GM21737 (cell line): ENCODE measurements at regions not wholly inside any gene's neighbourhood (a gene's known extent, or its start where the extent isn't known, plus 50 kb on each side); places are given as distances from the start of the nearest gene placed in this dataset.

Experiments used
- ATAC-seq: cut with Tn5 transposase; IDR thresholded peaks from one replicate; pipeline ENCODE4 v1.9.1; 2021; ENCODE audit warnings: mild to moderate bottlenecking, moderate library complexity; ENCODE audit not compliant: unreplicated experiment

DNA sequence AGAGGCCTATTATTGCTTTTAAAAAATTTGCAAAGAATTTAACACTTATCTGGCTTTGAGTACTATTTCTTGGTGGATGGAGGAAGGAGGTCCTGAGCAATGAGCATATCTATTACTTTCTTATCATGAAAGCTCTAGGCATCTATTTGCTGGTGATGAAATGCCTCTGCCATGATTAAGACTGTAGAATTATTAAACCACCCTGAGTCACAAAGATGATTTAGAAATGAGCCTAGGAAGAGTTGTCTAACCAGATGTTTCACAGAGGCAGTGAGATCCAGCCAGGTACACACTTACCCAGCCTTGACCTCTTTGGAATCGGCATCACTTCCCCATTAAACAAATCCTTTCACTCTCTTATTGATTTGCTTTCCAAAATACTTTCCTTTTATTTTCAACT is 304.4 kb upstream of the KIF2A start:
- ATAC-seq = no peak

- ATAC-seq = no peak
Observed at GRCh38 chr5:62002436-62002835, 303.6 kb upstream of the KIF2A start.

- ATAC-seq = no peak
Observed at GRCh38 chr5:62005551-62005950, 300.5 kb upstream of the KIF2A start.

GRCh38 chr5:62007457-62007856 is 298.5 kb upstream of the KIF2A start:
- ATAC-seq = no peak

- no peak for ATAC-seq
Observed at GRCh38 chr5:62011089-62011664, 294.8 kb upstream of the KIF2A start.

GRCh38 chr5:62017092-62017491 is 288.9 kb upstream of the KIF2A start:
- no peak for ATAC-seq

GRCh38 chr5:62029303-62029702 is 276.7 kb upstream of the KIF2A start:
- no peak for ATAC-seq

DNA sequence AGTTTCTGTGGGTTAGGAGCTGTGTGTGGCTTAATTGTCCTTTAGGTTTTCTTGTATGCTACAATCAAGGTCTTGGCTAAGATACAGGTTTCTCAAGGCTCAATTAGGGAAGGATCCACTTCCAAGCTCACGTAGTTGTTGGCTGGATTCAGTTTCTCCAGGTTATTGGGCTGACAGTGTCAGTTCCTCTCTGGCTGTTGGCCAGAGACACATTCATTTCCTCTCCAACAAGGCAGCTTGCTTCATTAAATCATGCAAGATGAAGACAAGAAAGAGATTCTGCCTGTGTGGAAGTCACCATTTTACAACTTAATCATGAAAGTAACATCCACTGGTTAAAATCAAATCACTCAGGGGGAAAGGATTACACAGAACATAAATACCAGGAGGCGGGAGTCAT is 275.7 kb upstream of the KIF2A start:
- ATAC-seq = no peak

DNA sequence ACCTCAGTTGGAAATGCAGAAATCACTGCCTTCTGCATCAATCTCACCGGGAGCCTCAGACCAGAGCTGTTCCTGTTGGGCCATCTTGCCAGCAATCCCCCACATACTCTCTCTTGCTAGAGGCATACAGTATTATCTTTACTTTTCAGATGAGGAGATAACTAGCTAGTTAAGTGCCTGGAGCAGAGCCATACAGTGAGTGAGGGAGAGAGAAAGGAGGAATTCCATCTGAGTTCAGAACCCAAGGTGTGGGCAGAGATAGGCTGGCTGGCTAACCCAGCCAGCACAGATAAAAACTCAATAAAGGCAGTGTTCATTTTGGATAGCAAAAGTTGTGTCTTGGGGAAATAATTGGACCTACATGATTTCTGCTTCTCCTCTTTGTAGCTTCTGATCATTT is 268.0 kb upstream of the KIF2A start:
- no peak for ATAC-seq

DNA sequence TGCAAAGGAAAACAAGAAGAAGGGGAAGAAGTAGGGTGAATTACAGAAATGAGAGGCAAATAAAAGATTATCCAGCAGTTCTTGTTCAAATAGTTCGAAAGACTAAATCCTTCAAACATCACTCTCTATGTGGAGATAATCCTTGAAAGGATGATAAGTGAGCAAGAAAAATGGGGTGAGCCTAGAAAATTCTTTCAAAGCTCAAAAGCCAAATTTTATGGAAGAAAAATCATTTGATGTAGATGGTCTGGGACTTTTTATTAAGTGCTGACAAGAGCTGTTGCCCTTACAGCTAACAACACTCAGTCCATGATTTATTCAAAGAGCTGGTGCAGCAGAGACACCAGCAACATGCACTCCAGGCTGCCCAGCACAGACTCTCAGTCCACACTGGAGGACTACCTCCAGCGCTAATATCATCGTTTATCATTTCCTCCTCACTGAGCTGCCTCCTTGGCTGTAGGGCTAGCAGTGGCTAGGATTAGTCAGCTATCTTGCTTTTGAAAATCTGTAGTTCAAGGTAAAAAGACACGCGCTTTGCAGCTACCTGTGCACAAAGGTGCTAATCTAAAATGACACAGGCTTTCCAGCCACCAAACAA is 264.8 kb upstream of the KIF2A start:
- no peak for ATAC-seq

- ATAC-seq = no peak
Observed at GRCh38 chr5:62042007-62042406, 264.0 kb upstream of the KIF2A start.

GRCh38 chr5:62043289-62044280 is 262.4 kb upstream of the KIF2A start:
- ATAC-seq = no peak

DNA sequence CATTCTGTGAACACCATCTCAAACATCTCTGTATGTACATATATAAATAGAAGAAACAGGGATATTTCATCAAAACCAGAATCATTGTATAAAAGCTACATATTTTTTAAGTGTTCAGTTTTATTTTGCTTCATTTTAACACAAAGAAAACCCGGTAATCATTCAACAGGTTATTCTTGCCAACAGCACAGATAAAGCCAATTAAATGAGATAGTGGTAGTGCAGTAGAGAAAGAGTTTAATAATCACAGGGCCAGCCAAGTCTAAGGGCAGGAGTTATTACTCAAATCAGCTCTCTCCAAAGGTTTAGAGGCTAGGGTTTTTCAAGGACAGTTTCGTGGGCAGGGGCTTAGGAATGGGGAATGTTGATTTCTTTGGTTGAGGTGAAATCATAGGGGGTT is 261.0 kb upstream of the KIF2A start:
- no peak for ATAC-seq

- ATAC-seq = no peak
Observed at GRCh38 chr5:62046191-62046590, 259.8 kb upstream of the KIF2A start.

DNA sequence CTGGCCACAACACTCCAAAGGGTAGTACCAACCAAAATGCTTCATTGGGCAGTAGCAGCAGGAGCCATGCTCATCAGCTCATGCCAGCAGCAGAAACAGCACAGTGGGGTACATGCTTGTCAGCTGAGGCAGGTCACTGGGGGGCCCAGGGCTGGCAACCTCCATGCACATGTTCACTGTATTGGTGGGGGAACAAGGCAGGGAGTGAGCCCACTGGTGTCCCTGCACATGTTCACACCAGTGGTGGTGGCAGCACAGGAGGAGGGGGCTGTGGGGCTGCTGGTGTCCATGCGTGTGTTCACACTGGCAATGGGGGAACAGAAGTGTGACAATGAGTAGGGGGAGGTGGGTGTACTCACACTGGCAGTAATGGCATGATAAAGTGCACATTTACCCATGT is 254.3 kb upstream of the KIF2A start:
- ATAC-seq = no peak

DNA sequence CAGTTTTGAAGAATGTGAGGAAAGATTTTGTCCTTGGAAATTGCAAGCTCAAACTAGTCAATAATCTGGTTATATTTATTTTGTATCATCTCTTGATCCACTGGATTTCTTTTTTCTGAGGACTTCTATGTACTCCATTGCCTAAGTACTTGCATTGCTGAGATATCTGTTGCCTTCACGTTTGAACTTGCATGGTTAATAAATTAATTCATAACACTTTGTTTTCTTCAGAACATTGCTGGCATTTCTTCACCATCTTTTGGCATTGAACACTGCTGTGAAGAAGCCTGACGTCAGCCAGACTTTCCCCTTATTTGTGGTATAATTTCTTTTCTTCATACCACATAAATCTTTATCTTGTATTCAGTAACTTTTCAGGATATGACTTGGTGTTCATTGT is 246.0 kb upstream of the KIF2A start:
- ATAC-seq = no peak

DNA sequence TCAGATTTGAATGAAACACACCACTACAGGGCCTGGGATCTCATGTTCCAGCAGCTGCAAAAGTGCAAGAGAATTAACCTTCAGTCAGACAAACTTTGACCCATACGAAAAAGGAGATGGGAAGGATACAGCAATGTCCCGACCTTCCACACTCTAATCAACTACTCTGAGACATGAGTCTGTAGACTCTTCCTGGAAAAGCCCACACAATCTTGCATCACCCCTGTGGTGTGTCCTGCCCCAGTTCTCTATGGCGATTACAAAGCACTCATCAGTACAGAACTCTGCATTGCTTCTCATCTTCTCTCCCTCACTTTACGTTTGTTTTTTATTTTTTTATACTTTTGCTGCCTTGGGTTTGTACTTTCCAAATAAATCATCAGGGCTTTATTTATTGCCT is 241.0 kb upstream of the KIF2A start:
- ATAC-seq = no peak

DNA sequence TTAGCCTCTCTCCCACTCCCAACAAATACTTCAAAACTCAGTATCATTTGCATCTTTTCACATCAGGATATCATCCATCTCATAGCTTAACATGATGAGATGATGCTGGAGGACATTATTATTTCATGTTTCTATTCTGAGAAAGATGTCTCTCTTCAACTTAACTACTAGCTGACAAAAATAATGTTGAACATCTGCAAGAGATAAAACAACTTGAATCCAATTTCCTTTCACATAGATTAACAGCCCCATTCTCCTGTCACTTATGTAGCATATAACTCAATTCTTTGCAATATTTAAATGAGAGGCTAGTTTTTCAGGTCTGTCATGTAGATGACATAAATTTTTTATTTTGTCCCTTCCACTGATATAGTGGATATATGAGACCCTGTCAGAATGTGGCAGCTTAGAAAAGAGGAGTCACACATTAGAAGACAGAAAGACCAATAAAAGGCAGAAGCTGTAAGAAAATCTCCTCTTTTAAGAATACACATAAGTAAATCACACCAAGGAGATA is 239.2 kb upstream of the KIF2A start:
- ATAC-seq = no peak

GRCh38 chr5:62068554-62068953 is 237.5 kb upstream of the KIF2A start:
- ATAC-seq = no peak

DNA sequence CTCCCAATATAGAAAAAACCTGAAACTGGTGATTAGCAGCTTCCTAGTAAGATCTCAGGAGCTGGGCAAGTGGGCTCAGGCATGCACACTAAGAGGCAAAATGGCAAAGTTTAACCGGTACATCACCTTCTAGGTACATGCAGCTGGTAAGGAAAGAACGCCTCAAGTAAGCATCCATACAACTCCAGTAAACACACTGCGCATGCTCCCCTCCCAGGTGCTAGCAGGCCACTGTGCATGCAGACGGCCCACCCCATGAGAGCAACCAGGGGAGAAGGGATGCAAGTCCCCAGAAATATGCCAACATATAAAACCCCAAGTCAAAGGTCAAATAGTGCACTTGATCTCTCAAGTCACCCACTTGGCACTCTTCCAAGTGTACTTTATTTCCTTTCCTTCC is 228.6 kb upstream of the KIF2A start:
- ATAC-seq = no peak

DNA sequence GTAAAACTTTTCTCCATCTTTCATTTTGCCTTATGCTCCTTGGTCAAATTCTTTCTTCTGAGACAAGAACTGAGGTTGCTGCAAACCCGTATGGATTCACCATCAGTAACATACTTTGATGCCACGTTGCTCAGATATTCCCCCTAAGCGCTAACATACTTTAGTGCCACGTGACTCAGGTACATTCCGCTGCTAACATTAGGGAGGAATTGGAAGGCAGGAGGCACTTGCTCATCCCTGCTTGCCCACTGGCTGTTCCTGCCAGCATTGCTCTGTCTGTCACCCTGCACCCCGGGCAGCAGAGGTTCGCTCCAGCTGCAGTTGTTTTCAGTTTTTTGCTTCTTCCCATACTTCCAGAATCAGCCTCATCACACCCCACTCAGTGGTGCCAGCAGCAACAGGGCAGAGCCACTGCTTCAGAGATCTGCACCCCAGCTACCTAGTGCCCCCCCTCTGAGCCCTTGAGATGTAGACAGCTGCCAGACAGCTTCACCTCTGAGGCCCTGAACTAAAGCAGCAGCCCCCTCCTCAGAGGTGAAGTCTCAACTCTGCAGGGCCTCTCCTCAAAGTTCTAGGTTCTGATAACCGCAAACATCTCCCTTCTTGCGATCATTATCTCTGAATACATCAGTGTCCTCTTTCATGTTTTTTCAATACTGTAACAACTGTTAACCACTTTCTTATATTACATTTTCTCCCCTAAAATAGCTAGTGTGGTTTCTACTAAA is 228.0 kb upstream of the KIF2A start:
- ATAC-seq = no peak
